Urinary bladder (tissue), 3 donors: ENCODE measurements at regions not wholly inside any gene's neighbourhood (a gene's known extent, or its start where the extent isn't known, plus 50 kb on each side); places are given as distances from the start of the nearest gene placed in this dataset.
"Not testable (repeated sequence)": the region's sequence is repeated elsewhere in the genome, so short reads cannot be mapped to it uniquely, and the experiment has no call there.

ENCODE experiments used
- DNase-seq: peaks from one replicate; pipeline ENCODE4 v3.0.0-alpha.2; 2015; ENCODE audit errors: extremely low spot score
- H3K27ac ChIP-seq: one replicate; pipeline ENCODE4 v1.5.1; 2013; ENCODE audit warnings: low read depth, mild to moderate bottlenecking, moderate library complexity
- H3K36me3 ChIP-seq: one replicate; pipeline ENCODE4 v1.6.1; 2013; ENCODE audit warnings: mild to moderate bottlenecking, moderate library complexity; ENCODE audit not compliant: insufficient read depth
- H3K4me1 ChIP-seq: one replicate; pipeline ENCODE4 v1.6.1; 2013; ENCODE audit warnings: mild to moderate bottlenecking, moderate library complexity; ENCODE audit not compliant: insufficient read depth
- H3K4me3 ChIP-seq: one replicate; pipeline ENCODE4 v1.5.1; 2013; ENCODE audit warnings: low read depth, low read length
- WGBS: extraction: QIAGEN DNeasy Blood & Tissue Kit; methylation state at CpG from one replicate; pipeline ENCODE4 v1.1.7; 2013; 5-methylcytosine and 5-hydroxymethylcytosine counted together
- donor health status: healthy with polysubstance abuse.
- donor health status: healthy.

DNA sequence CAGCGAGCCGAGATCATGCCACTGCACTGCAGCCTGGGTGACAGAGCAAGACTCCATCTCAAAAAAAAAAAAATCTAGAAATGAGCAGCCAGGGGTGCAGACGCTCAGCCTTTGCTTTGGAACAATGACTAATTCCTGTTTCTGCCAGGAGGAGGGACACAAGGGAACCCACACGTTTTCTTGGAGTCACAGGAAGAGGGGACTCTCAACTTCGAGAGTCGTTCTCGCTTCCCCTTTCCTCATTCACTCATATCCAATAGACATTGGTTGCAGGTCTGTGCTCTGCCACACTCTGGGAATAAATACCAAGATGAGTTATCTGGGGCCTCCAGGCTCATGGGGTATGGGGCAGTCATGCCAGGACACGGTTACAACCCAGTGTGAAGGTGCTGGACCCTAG lies 91.5 kb upstream of the RREB1 start:
- Histone ChIP-seq H3K36me3 (no peaks in the 10 kb centered on the region), H3K4me3 (no peak overlapping the region)
- WGBS = 70% methylated on average over 8 of the region's 8 CpGs

GRCh38 chr6:7021301-7021700 lies 86.5 kb upstream of the RREB1 start:
- H3K4me1 ChIP-seq = no peaks in the 10 kb centered on the region
- no peak overlapping the region for H3K4me3 ChIP-seq
- no peak for DNase-seq
- no peaks in the 10 kb centered on the region for H3K36me3 ChIP-seq
- no peak overlapping the region for H3K27ac ChIP-seq
- 79% methylated on average over 2 of the region's 2 CpGs for WGBS

More for the DNA sequence above, 91.5 kb upstream of the RREB1 start:
- no peak for DNase-seq
- Histone ChIP-seq H3K4me1 (no peaks in the 10 kb centered on the region), H3K27ac (no peak overlapping the region)

GRCh38 chr6:7025861-7026260 lies 81.9 kb upstream of the RREB1 start:
- WGBS = 60% methylated on average over 4 of the region's 4 CpGs
- H3K36me3 ChIP-seq = no peaks in the 10 kb centered on the region
- no peak for DNase-seq
- H3K4me3 ChIP-seq = no peak overlapping the region
- H3K27ac ChIP-seq = no peak overlapping the region
- H3K4me1 ChIP-seq = no peaks in the 10 kb centered on the region

- not testable (repeated sequence) for H3K4me3 ChIP-seq, DNase-seq, H3K36me3 ChIP-seq, H3K27ac ChIP-seq, H3K4me1 ChIP-seq
These were observed 78.8 kb upstream of the RREB1 start for GRCh38 chr6:7028963-7029362.

DNA sequence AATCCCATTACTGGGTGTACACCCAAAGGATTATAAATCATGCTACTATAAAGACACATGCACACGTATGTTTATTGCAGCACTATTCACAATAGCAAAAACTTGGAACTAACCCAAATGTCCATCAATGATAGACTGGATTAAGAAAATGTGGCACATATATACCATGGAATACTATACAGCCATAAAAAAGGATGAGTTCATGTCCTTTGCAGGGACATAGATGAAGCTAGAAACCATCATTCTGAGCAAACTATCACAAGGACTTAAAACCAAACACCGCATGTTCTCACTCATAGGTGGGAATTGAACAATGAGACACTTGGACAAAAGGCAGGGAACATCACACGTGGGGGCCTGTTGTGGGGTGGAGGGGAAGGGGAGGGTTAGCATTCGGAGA lies 76.8 kb upstream of the RREB1 start:
- 64% methylated on average over 4 of the region's 4 CpGs for WGBS
- not testable (repeated sequence) for H3K4me3 ChIP-seq, H3K36me3 ChIP-seq, H3K27ac ChIP-seq, DNase-seq, H3K4me1 ChIP-seq

DNA sequence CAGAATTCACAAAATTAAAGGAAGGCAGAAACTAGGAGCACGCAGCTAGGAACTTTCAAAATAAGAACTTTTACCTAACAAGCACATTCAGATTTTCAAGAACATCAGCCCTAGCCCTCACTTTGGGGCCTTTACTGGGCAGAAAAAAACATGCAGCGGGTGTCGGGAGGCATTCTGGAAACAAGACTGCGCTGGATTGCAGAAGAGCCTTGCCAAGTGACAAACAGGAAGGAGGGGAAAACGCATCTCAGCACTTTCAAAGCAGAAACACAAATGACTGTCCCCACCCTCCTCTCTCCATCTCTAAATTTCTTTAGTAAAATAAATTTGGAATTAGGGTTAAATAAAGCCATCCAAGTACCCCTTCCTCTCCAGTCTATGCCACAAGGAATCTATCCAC lies 74.6 kb upstream of the RREB1 start:
- H3K4me3 ChIP-seq = no peak overlapping the region
- no peaks in the 10 kb centered on the region for H3K4me1 ChIP-seq
- no peak for DNase-seq
- WGBS = 42% methylated on average over 5 of the region's 5 CpGs
- H3K27ac ChIP-seq = no peak overlapping the region
- no peaks in the 10 kb centered on the region for H3K36me3 ChIP-seq

DNA sequence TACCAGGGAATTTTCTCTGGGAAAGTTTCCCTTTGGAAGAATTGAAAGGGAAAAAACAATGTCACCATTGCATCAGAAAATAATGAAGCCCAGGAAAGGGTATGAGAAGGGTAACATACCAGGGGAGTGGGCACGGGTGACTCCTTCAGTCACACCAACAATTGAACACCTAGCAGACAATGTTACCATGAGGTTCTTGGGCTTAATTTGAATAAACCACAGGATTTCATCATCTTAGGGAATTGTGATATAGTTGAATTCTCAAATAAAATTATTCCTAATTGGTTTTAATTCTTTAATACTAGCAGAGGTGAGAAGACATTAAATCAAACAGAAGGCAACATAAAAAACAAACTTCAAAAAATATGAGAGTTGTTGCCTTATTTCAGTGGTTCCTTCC lies 73.7 kb upstream of the RREB1 start:
- no peak for DNase-seq
- Histone ChIP-seq H3K36me3 (no peaks in the 10 kb centered on the region), H3K4me1 (no peaks in the 10 kb centered on the region), H3K4me3 (no peak overlapping the region), H3K27ac (no peak overlapping the region)
- 80% methylated on average over 1 of the region's 1 CpG for WGBS

DNA sequence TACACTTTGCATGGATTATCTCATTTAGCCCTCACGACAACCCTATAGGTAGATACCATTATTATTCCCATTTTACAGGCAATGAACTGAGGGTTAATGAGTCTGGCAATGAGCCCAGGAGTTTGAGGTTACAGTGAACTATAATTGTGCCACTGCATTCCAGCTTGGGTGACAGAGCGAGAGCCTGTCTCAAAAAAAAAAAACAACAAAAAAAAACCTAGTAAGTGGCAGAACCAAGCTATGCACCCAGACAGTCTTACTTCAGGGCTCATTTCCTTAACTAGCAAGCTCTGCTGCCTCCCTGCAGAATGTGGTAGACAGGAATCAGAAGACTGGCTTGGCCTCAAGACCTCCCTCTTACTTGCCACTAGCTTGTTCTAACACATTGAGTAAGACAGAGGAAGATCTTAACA lies 71.9 kb upstream of the RREB1 start:
- no peak for DNase-seq
- H3K27ac ChIP-seq = no peak overlapping the region
- H3K4me1 ChIP-seq = no peaks in the 10 kb centered on the region
- H3K36me3 ChIP-seq = no peaks in the 10 kb centered on the region
- no peak overlapping the region for H3K4me3 ChIP-seq
- 67% methylated on average over 2 of the region's 2 CpGs for WGBS

DNA sequence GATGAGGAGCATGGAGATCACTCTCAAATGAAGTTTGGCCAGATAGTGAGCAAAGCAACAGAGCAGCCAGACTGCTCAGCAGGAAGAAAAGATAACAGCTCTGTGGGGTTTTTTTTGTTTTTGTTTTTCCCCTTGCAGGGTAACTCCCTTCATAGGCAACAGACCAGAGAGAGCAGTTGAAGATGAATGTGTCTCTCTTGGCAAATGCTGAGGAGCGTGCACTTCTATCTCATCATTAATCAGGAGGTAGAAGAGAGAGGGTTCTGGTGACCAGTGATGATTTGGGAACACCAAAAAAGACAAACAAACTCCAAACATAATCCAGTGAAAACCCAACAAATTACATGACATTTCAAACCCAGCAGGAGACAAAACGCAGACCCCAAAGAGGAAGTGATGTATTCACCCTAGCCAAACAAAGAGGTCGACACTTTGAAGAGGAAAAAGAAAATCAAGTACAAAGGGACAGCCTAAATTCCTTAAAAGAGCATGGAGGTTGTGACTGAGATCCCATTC lies 66.2 kb upstream of the RREB1 start:
- WGBS = 75% methylated on average over 3 of the region's 3 CpGs
- no peak for DNase-seq

GRCh38 chr6:7042056-7042653 lies 65.6 kb upstream of the RREB1 start:
- 56% methylated on average over 12 of the region's 12 CpGs for WGBS
- no peak for DNase-seq
- H3K27ac ChIP-seq = no peak overlapping the region
- no peaks in the 10 kb centered on the region for H3K36me3 ChIP-seq
- no peaks in the 10 kb centered on the region for H3K4me1 ChIP-seq
- H3K4me3 ChIP-seq = no peak overlapping the region

More for the DNA sequence above, 66.2 kb upstream of the RREB1 start:
- no peak overlapping the region for H3K27ac ChIP-seq
- no peaks in the 10 kb centered on the region for H3K36me3 ChIP-seq
- H3K4me3 ChIP-seq = no peak overlapping the region
- H3K4me1 ChIP-seq = no peaks in the 10 kb centered on the region

DNA sequence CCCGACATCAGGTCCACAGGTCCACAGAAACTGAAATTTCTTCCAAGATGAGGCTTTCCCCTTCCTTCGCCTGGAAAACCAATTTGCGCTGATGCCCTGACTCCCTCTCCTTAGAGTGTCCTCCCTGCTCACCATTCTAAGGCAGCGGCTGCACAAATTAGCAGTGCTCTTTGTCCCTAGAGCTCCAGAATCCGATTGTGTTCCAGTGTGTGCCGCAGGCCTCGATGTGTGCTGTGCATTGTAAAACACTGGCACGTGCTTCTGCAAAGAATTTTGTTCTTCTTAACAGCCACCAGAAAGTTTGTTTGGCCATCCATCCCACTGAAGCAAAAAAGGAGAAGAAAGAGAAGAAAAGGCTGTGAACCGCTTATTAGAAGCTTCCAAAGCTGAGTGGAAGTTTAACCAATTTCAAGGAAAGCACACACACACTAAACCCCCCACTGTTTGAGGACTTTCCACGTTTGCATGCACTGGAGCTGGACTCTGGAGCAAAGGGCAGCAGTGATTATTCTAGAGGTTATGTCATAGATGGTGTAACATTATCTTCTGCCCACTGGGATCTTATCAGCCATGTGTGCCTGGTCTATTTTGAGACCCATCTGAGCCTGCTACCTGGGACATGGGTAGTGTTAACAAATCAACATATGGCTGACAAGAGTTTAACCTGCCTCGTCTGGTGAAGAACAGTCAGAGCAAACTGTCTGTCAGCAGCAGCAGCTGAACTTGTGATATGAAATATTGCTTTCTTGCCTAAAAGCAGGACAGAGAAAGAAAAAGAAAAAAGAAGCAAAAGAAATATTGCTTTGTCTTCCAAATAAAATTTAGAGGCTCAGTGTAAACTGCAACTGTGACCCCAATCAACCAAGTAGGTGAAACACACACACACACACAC lies 64.9 kb upstream of the RREB1 start:
- DNase-seq = no peak
- 74% methylated on average over 11 of the region's 11 CpGs for WGBS
- Histone ChIP-seq H3K4me1 (no peaks in the 10 kb centered on the region), H3K27ac (no peak overlapping the region), H3K4me3 (no peak overlapping the region), H3K36me3 (no peaks in the 10 kb centered on the region)

GRCh38 chr6:7045331-7045730 lies 62.4 kb upstream of the RREB1 start:
- WGBS = 87% methylated on average over 4 of the region's 4 CpGs
- no peak for DNase-seq
- Histone ChIP-seq H3K36me3 (no peaks in the 10 kb centered on the region), H3K27ac (no peak overlapping the region), H3K4me3 (no peak overlapping the region), H3K4me1 (no peaks in the 10 kb centered on the region)

- WGBS = 97% methylated on average over 1 of the region's 1 CpG
These were observed 62.0 kb upstream of the RREB1 start for GRCh38 chr6:7045746-7046145.

DNA sequence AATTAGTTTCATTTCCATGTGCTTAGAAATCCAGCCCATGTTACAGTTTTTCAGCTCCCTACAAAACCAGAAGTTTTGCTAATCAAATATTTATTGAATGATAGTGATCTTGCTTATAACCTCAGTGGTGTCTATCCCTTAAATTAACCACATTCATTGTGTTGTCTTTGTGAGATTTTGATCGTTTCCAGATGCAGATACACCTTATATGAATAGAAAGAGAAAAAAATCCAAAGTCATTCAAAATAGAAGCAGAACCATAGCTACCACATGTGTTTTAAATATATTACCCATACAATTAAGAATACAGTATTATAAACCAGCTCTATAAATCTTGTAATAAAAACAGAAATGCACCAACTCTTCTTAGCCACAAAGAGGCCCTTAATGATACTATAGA lies 60.6 kb upstream of the RREB1 start:
- Histone ChIP-seq H3K4me1 (no peaks in the 10 kb centered on the region), H3K27ac (no peak overlapping the region), H3K4me3 (no peak overlapping the region), H3K36me3 (no peaks in the 10 kb centered on the region)
- no peak for DNase-seq
- 56% methylated on average over 1 of the region's 1 CpG for WGBS

More at GRCh38 chr6:7045746-7046145, 62.0 kb upstream of the RREB1 start:
- no peaks in the 10 kb centered on the region for H3K36me3 ChIP-seq
- H3K4me3 ChIP-seq = no peak overlapping the region
- no peak overlapping the region for H3K27ac ChIP-seq
- H3K4me1 ChIP-seq = no peaks in the 10 kb centered on the region
- DNase-seq = no peak
